ENCODE measurements at regions not wholly inside any gene's neighbourhood (a gene's known extent, or its start where the extent isn't known, plus 50 kb on each side); places are given as distances from the start of the nearest gene placed in this dataset.

DNA sequence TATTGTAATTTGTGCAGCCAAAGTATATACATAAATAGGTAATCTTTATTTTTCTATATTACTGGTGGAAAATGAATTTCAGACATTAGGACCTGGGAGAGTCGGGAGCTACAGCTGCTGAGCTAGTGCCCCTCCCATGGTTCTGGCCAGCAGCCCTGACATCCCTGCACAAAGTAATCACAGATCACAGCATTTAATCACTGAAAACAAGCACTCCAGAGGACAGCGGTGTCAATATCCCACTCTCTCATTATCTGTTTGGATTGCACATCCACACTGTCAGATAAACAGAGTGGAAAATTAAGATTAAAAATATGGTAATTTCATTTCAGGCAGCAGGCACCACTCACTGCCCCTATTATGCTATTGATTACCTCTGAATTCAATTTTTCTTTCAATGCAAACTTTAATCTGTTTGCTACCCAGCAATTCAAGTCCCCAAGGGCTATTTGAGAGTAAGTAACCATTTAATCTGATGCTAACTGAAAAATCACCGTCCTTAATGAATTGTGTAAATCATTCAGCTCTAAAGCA is 254.1 kb upstream of the SOX21 start:
- no peak overlapping the region for H2BK12ac ChIP-seq (ENCODE audit: low read length)
- H2AFZ ChIP-seq (ENCODE audit: low read length) = no peak overlapping the region
- H2BK5ac ChIP-seq (ENCODE audit: low read length) = no peak overlapping the region
- no peaks in the 10 kb centered on the region for H3K27me3 ChIP-seq (ENCODE audit: control insufficient read depth in 3 of 3, insufficient read depth in 3 of 3, low read depth in 1 of 3, low read length in 3 of 3)
- H4K8ac ChIP-seq (ENCODE audit: low read depth, low read length) = no peak overlapping the region
- H3K79me1 ChIP-seq (ENCODE audit: low read depth, low read length) = no peaks in the 10 kb centered on the region
- no peaks in the 10 kb centered on the region for H3K36me3 ChIP-seq (replicated peaks in 1 of 2; ENCODE audit: control insufficient read depth in 2 of 2, insufficient read depth in 2 of 2, low read length in 2 of 2)
- peak overlapping the region in 1 of 2 donors; percentile 70 for H3K4me3 ChIP-seq (ENCODE audit: low read length in 2 of 2)
- no peak overlapping the region for H3K4ac ChIP-seq (ENCODE audit: low read length)
- no peak overlapping the region for H2BK120ac ChIP-seq (ENCODE audit: low read depth, low read length)
- H4K91ac ChIP-seq (ENCODE audit: low read depth, low read length, poor library complexity) = no peak overlapping the region
- no peak overlapping the region for H3K4me2 ChIP-seq (ENCODE audit: insufficient read depth, low read length, poor library complexity, severe bottlenecking)
- no peak overlapping the region for H2AK5ac ChIP-seq (ENCODE audit: low read depth, low read length)
- no peak overlapping the region for H3K23ac ChIP-seq (ENCODE audit: low read depth, low read length, poor library complexity)
- H3K27ac ChIP-seq (replicated peaks; ENCODE audit: low read length) = no peak overlapping the region
- H3K9me3 ChIP-seq (replicated peaks in 1 of 2; ENCODE audit: control insufficient read depth in 2 of 2, insufficient read depth in 1 of 2, low read depth in 1 of 2, low read length in 2 of 2) = peaks cover 2 to 9% of the 10 kb centered on the region in 2 donors
- H3K14ac ChIP-seq (ENCODE audit: low read length) = no peak overlapping the region
- WGBS, 2 donors (ENCODE audit: extremely low coverage in 2 of 2, insufficient read length in 2 of 2, insufficient replicate concordance in 1 of 2) = no CpG with 5 or more reads among the region's 3 CpGs
- peaks cover 4 to 22% of the 10 kb centered on the region in 2 donors for H3K4me1 ChIP-seq (ENCODE audit: control insufficient read depth in 2 of 2, insufficient read depth in 1 of 2, low read depth in 1 of 2, low read length in 2 of 2)
- H2BK15ac ChIP-seq (ENCODE audit: low read length) = no peak overlapping the region
- DNase-seq (ENCODE audit: low spot score) = no peak
- H3K18ac ChIP-seq (ENCODE audit: low read length) = no peak overlapping the region
- no peak overlapping the region for H3K9ac ChIP-seq (ENCODE audit: low read depth, low read length, poor library complexity)

DNA sequence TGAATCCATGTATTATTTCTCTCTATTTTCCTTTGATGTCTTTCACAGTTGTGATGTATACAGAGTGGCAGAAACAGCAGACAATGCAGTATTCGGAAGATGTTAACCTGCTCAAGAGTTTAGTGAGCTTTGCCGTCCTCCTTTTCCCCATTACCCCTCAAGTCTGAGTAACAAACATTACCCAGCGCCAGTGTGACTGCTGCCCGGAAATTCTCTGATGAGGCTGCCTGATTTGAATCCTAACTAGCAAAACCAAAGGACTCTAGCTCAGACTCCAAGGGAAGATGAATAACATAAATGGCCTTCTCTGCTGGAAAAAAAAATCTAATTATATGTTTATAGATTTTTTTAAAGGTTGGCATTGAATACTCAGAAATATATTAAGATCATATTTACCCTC is 247.3 kb upstream of the SOX21 start:
- DNase-seq (ENCODE audit: low spot score) = no peak
- H3K23ac ChIP-seq (ENCODE audit: low read depth, low read length, poor library complexity) = no peak overlapping the region
- H2BK5ac ChIP-seq (ENCODE audit: low read length) = no peak overlapping the region
- no peaks in the 10 kb centered on the region for H3K27me3 ChIP-seq (ENCODE audit: control insufficient read depth in 3 of 3, insufficient read depth in 3 of 3, low read depth in 1 of 3, low read length in 3 of 3)
- H3K4me2 ChIP-seq (ENCODE audit: insufficient read depth, low read length, poor library complexity, severe bottlenecking) = no peak overlapping the region
- H2BK120ac ChIP-seq (ENCODE audit: low read depth, low read length) = no peak overlapping the region
- H4K8ac ChIP-seq (ENCODE audit: low read depth, low read length) = no peak overlapping the region
- no peak overlapping the region for H2BK12ac ChIP-seq (ENCODE audit: low read length)
- H2BK15ac ChIP-seq (ENCODE audit: low read length) = no peak overlapping the region
- H3K4me3 ChIP-seq (ENCODE audit: low read length in 2 of 2) = no peak overlapping the region
- WGBS, 2 donors (ENCODE audit: extremely low coverage in 2 of 2, insufficient read length in 2 of 2, insufficient replicate concordance in 1 of 2) = no CpG with 5 or more reads among the region's 4 CpGs
- no peak overlapping the region for H3K18ac ChIP-seq (ENCODE audit: low read length)
- no peaks in the 10 kb centered on the region for H3K36me3 ChIP-seq (replicated peaks in 1 of 2; ENCODE audit: control insufficient read depth in 2 of 2, insufficient read depth in 2 of 2, low read length in 2 of 2)
- no peak overlapping the region for H2AK5ac ChIP-seq (ENCODE audit: low read depth, low read length)
- peaks cover 9 to 12% of the 10 kb centered on the region in 2 donors for H3K4me1 ChIP-seq (ENCODE audit: control insufficient read depth in 2 of 2, insufficient read depth in 1 of 2, low read depth in 1 of 2, low read length in 2 of 2)
- no peaks in the 10 kb centered on the region for H3K79me1 ChIP-seq (ENCODE audit: low read depth, low read length)
- H3K9me3 ChIP-seq (replicated peaks in 1 of 2; ENCODE audit: control insufficient read depth in 2 of 2, insufficient read depth in 1 of 2, low read depth in 1 of 2, low read length in 2 of 2) = peaks cover 4 to 11% of the 10 kb centered on the region in 2 donors
- no peak overlapping the region for H3K27ac ChIP-seq (replicated peaks; ENCODE audit: low read length)
- H3K9ac ChIP-seq (ENCODE audit: low read depth, low read length, poor library complexity) = no peak overlapping the region
- H2AFZ ChIP-seq (ENCODE audit: low read length) = peak overlapping the region; percentile 66
- H4K91ac ChIP-seq (ENCODE audit: low read depth, low read length, poor library complexity) = no peak overlapping the region
- no peak overlapping the region for H3K4ac ChIP-seq (ENCODE audit: low read length)
- no peak overlapping the region for H3K14ac ChIP-seq (ENCODE audit: low read length)

DNA sequence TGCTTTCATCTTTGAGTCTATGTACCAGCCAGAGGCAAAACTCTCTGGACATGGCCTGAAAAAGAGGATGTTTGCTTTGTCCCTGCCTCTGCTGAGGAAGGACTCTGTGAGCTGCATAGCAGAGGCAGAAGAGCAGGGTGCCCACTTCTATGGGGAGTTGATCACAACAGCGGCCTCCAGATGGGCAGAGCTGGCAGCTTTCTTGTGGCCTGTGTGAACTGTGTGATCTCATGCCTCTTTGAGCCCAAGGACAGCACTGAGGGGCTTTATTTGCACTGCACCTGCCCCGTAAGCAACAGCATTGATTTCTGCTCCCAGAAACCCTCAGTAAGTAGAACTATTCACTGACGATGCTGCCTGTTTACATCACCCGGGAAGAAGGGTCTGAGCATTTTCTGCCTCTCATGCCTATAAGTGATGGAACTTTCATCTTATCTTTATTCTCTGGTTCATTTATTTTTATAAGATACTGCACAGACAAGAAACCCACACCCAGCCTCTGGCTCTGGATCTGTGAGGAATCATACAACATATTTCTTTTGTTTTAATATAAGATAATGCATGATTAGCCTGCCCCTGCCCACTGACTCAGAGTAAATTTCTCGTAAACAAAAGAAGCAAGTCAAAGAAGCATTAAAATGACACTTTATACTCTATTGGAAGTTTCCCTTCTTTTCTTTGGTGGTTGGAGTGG is 244.2 kb upstream of the SOX21 start:
- no peak for DNase-seq (ENCODE audit: low spot score)
- peaks cover 3% of the 10 kb centered on the region in 2 donors for H3K9me3 ChIP-seq (replicated peaks in 1 of 2; ENCODE audit: control insufficient read depth in 2 of 2, insufficient read depth in 1 of 2, low read depth in 1 of 2, low read length in 2 of 2)
- H4K8ac ChIP-seq (ENCODE audit: low read depth, low read length) = no peak overlapping the region
- H4K91ac ChIP-seq (ENCODE audit: low read depth, low read length, poor library complexity) = no peak overlapping the region
- H3K14ac ChIP-seq (ENCODE audit: low read length) = no peak overlapping the region
- H2BK120ac ChIP-seq (ENCODE audit: low read depth, low read length) = no peak overlapping the region
- H2BK15ac ChIP-seq (ENCODE audit: low read length) = no peak overlapping the region
- H3K4me2 ChIP-seq (ENCODE audit: insufficient read depth, low read length, poor library complexity, severe bottlenecking) = no peak overlapping the region
- H3K18ac ChIP-seq (ENCODE audit: low read length) = peak overlapping the region; percentile 85
- H2BK5ac ChIP-seq (ENCODE audit: low read length) = no peak overlapping the region
- peak overlapping the region; percentile 51 for H2AFZ ChIP-seq (ENCODE audit: low read length)
- H3K4me3 ChIP-seq (ENCODE audit: low read length in 2 of 2) = no peak overlapping the region
- H3K23ac ChIP-seq (ENCODE audit: low read depth, low read length, poor library complexity) = no peak overlapping the region
- H3K36me3 ChIP-seq (replicated peaks in 1 of 2; ENCODE audit: control insufficient read depth in 2 of 2, insufficient read depth in 2 of 2, low read length in 2 of 2) = no peaks in the 10 kb centered on the region
- no peak overlapping the region for H3K9ac ChIP-seq (ENCODE audit: low read depth, low read length, poor library complexity)
- peaks cover 7 to 9% of the 10 kb centered on the region in 2 donors for H3K4me1 ChIP-seq (ENCODE audit: control insufficient read depth in 2 of 2, insufficient read depth in 1 of 2, low read depth in 1 of 2, low read length in 2 of 2)
- H3K27ac ChIP-seq (replicated peaks; ENCODE audit: low read length) = no peak overlapping the region
- no peak overlapping the region for H2AK5ac ChIP-seq (ENCODE audit: low read depth, low read length)
- H3K4ac ChIP-seq (ENCODE audit: low read length) = no peak overlapping the region
- peak overlapping the region; percentile 91 for H2BK12ac ChIP-seq (ENCODE audit: low read length)
- WGBS, 2 donors (ENCODE audit: extremely low coverage in 2 of 2, insufficient read length in 2 of 2, insufficient replicate concordance in 1 of 2) = no CpG with 5 or more reads among the region's 5 CpGs
- H3K79me1 ChIP-seq (ENCODE audit: low read depth, low read length) = no peaks in the 10 kb centered on the region
- no peaks in the 10 kb centered on the region for H3K27me3 ChIP-seq (ENCODE audit: control insufficient read depth in 3 of 3, insufficient read depth in 3 of 3, low read depth in 1 of 3, low read length in 3 of 3)

DNA sequence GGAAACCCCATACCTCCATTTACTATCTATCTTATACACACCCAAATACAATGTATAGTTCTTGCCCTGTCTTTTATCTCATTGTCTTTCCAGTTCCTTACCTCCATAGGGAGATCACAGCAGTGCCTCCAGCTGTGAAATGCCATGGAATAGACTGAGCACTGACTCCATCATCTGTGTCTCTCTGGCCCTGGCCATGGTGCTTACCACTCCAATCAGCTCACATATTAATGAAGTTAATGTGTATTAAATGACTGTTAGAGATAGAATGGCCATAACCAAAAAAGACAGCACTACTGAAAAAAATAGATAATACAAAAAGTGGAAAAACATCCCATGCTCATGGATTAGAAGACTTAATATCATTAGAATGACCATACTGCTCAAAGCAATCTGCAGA is 240.4 kb upstream of the SOX21 start:
- Histone ChIP-seq H3K36me3 (replicated peaks in 1 of 2; ENCODE audit: control insufficient read depth in 2 of 2, insufficient read depth in 2 of 2, low read length in 2 of 2) (no peaks in the 10 kb centered on the region), H2AK5ac (ENCODE audit: low read depth, low read length) (no peak overlapping the region), H3K9ac (ENCODE audit: low read depth, low read length, poor library complexity) (no peak overlapping the region), H4K8ac (ENCODE audit: low read depth, low read length) (no peak overlapping the region), H3K4me1 (ENCODE audit: control insufficient read depth in 2 of 2, insufficient read depth in 1 of 2, low read depth in 1 of 2, low read length in 2 of 2) (peaks cover 7 to 14% of the 10 kb centered on the region in 2 donors), H3K27me3 (ENCODE audit: control insufficient read depth in 3 of 3, insufficient read depth in 3 of 3, low read depth in 1 of 3, low read length in 3 of 3) (no peaks in the 10 kb centered on the region), H3K79me1 (ENCODE audit: low read depth, low read length) (no peaks in the 10 kb centered on the region), H3K14ac (ENCODE audit: low read length) (no peak overlapping the region), H3K4ac (ENCODE audit: low read length) (no peak overlapping the region), H4K91ac (ENCODE audit: low read depth, low read length, poor library complexity) (no peak overlapping the region), H3K4me2 (ENCODE audit: insufficient read depth, low read length, poor library complexity, severe bottlenecking) (no peak overlapping the region), H2AFZ (ENCODE audit: low read length) (no peak overlapping the region), H2BK15ac (ENCODE audit: low read length) (no peak overlapping the region), H3K4me3 (ENCODE audit: low read length in 2 of 2) (no peak overlapping the region), H2BK5ac (ENCODE audit: low read length) (no peak overlapping the region), H3K9me3 (replicated peaks in 1 of 2; ENCODE audit: control insufficient read depth in 2 of 2, insufficient read depth in 1 of 2, low read depth in 1 of 2, low read length in 2 of 2) (peaks cover 1 to 2% of the 10 kb centered on the region in 2 donors), H3K27ac (replicated peaks; ENCODE audit: low read length) (no peak overlapping the region), H3K18ac (ENCODE audit: low read length) (no peak overlapping the region), H3K23ac (ENCODE audit: low read depth, low read length, poor library complexity) (no peak overlapping the region), H2BK120ac (ENCODE audit: low read depth, low read length) (no peak overlapping the region), H2BK12ac (ENCODE audit: low read length) (no peak overlapping the region)
- DNase-seq (ENCODE audit: low spot score) = no peak

Measured in neuronal stem cell (in vitro differentiated cells).